ES-I3 (cell line): ENCODE measurements at regions not wholly inside any gene's neighbourhood (a gene's known extent, or its start where the extent isn't known, plus 50 kb on each side); places are given as distances from the start of the nearest gene placed in this dataset.
A peak's percentile ranks its signal among the peaks of the same experiment; 100 is the strongest.
"Not testable (repeated sequence)": the region's sequence is repeated elsewhere in the genome, so short reads cannot be mapped to it uniquely, and the experiment has no call there.

Experiments
- H3K36me3 ChIP-seq: 2 replicates; pipeline ENCODE4 v1.6.1; 2013; ENCODE audit warnings: mild to moderate bottlenecking, low read length, control low read depth, moderate library complexity; ENCODE audit not compliant: insufficient read depth
- H3K4me1 ChIP-seq: 2 replicates; pipeline ENCODE4 v1.6.1; 2013; ENCODE audit warnings: mild to moderate bottlenecking, control low read depth, low read length; ENCODE audit not compliant: insufficient read depth
- H3K9ac ChIP-seq: 2 replicates; pipeline ENCODE4 v1.6.1; 2013; ENCODE audit warnings: low read depth, mild to moderate bottlenecking, low read length, moderate library complexity
- H3K9me3 ChIP-seq: 2 replicates; pipeline ENCODE4 v1.6.1; 2013; ENCODE audit warnings: mild to moderate bottlenecking, low read length, moderate library complexity; ENCODE audit not compliant: control insufficient read depth, insufficient read depth

GRCh38 chr7:140257278-140257677 is 80.5 kb upstream of the KDM7A start:
- not testable (repeated sequence) for H3K9me3 ChIP-seq, H3K4me1 ChIP-seq, H3K36me3 ChIP-seq, H3K9ac ChIP-seq

DNA sequence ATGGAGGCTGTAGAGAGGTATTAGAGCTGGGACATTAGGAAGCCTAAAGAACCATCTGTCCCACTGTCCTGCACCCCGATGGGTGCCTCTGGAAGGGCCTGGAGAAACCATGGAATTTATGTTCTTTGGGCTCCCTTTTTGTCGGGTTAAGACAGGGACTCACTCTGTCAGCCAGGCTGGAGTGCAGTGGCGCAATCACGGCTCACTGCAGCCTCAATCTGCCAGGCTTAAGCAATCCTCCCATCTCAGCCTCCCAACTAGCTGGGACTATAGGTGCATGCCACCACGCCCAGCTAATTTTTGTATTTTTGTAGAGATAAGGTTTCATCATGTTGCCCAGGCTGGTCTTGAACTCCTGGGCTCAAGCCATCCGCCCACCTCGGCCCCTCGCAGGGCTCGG is 78.2 kb upstream of the KDM7A start:
- not testable (repeated sequence) for H3K4me1 ChIP-seq, H3K36me3 ChIP-seq, H3K9ac ChIP-seq, H3K9me3 ChIP-seq

DNA sequence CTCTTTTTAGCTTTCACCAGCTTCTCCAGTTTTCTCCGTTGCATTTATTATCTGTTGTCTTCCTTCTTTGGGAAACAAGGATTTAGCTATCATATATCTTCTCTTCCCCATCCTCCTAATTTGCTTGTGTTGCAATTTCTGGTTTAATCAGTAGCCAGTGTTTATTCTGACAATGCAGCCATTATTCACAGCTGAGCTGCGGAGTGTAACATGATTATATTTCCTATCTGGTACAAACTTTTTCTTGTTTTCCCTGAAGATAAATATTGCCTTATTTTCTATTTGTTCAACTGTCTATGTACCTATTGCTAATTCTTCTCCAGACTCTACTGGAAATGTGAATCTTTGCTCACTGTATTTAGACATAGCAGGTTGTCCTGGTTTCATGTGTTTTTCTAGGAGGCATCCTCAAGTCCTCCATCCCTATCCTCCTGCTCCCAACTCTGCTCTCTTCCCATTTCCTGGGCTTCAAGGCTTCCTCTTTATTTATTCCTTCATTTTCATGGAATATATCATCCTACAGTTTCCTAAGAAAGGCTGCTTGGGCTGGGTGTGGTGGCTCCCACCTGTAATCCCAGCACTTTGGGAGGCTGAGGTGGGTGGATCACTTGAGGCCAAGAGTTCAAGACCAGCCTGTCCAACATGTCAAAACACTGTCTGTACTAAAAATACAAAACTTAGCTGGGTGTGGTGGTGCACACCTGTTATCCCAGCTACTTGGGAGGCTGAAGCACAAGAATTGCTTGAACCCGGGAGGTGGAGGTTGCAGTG is 72.4 kb upstream of the KDM7A start:
- no peaks in the 10 kb centered on the region; the same call in 1 of the 2 replicates for H3K4me1 ChIP-seq
- no peak overlapping the region for H3K9ac ChIP-seq
- H3K36me3 ChIP-seq: no peaks in the 10 kb centered on the region
- no peaks in the 10 kb centered on the region for H3K9me3 ChIP-seq

GRCh38 chr7:140247559-140247958 is 70.8 kb upstream of the KDM7A start:
- Histone ChIP-seq H3K4me1 (no peaks in the 10 kb centered on the region), H3K9ac (no peak overlapping the region), H3K36me3 (no peaks in the 10 kb centered on the region), H3K9me3 (no peaks in the 10 kb centered on the region)

GRCh38 chr7:140245611-140246105 is 68.9 kb upstream of the KDM7A start:
- Histone ChIP-seq H3K9me3 (no peaks in the 10 kb centered on the region), H3K4me1 (no peaks in the 10 kb centered on the region; the same call in 1 of the 2 replicates)

GRCh38 chr7:140242057-140243031 is 65.6 kb upstream of the KDM7A start:
- H3K9me3 ChIP-seq: no peaks in the 10 kb centered on the region
- no peaks in the 10 kb centered on the region; the same call in 1 of the 2 replicates for H3K4me1 ChIP-seq
- H3K36me3 ChIP-seq: no peaks in the 10 kb centered on the region
- no peak overlapping the region for H3K9ac ChIP-seq

More at GRCh38 chr7:140245611-140246105, 68.9 kb upstream of the KDM7A start:
- H3K9ac ChIP-seq: no peak overlapping the region
- H3K36me3 ChIP-seq: no peaks in the 10 kb centered on the region

GRCh38 chr7:140239653-140239935 is 62.8 kb upstream of the KDM7A start:
- Histone ChIP-seq H3K9ac (no peak overlapping the region), H3K4me1 (no peaks in the 10 kb centered on the region; the same call in 1 of the 2 replicates), H3K9me3 (no peaks in the 10 kb centered on the region), H3K36me3 (no peaks in the 10 kb centered on the region)

- Histone ChIP-seq H3K4me1 (no peaks in the 10 kb centered on the region; the same call in 1 of the 2 replicates), H3K9me3 (no peaks in the 10 kb centered on the region), H3K9ac (no peak overlapping the region)
These were observed 62.2 kb upstream of the KDM7A start for GRCh38 chr7:140238778-140239652.

DNA sequence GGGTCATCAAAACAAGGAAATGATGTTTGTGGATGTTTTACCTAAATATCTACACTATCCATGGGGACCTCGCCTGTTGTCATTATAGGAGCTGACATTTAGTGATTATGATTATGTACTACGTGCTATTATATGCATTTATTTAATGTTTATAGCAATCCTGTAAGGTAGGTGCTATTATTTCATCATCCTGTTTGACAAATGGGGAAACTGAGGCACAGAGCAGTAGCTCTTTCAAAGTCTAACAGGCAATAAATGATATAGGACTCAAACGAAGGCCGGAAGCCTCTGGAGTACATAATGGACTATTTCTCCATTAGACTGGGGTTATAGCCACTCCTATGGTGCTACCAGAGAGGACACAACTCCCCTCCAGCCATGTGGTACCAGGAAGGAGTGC is 60.6 kb upstream of the KDM7A start:
- Histone ChIP-seq H3K9ac (no peak overlapping the region), H3K4me1 (no peaks in the 10 kb centered on the region; the same call in 1 of the 2 replicates), H3K36me3 (no peaks in the 10 kb centered on the region), H3K9me3 (no peaks in the 10 kb centered on the region)

More at GRCh38 chr7:140238778-140239652, 62.2 kb upstream of the KDM7A start:
- no peaks in the 10 kb centered on the region for H3K36me3 ChIP-seq

DNA sequence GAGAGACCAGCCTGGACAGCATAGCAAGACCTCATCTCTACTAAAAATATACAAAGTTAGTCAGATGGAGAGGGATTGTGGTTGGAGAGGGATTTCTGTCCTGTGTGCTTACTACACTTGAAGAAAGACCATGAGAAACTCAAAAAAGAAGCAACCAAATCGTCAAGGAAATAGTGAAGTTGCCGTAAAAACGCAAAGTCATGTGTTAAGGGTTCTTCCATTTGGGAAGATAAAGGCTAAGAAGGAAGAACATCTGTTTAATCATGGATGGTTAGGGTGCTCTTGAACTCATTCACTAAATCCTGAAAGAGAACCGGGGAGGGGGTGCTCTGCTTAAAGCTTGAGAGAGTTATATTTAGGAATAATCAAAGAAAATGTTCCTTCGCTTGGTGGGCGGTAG is 59.8 kb upstream of the KDM7A start:
- Histone ChIP-seq H3K4me1 (no peaks in the 10 kb centered on the region), H3K9ac (no peak overlapping the region), H3K9me3 (no peaks in the 10 kb centered on the region), H3K36me3 (no peaks in the 10 kb centered on the region)

DNA sequence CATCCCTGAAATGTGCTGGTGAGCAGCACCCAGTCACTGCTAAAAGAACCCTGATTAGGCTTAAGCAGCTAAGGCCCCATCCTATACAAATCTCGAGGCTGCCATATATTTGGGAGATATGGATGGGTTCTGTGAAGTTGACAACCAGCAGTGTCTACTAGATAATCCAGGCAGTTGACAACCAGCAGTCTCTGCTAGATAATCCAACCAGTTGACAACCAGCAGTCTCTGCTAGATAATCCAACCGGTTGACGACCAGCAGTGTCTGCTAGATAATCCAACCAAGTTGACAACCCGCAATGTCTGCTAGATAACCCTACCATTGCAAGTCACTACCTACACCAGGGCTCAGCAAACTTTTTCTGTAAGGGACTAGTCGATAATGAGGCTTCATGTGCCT is 58.3 kb upstream of the KDM7A start:
- H3K9ac ChIP-seq: no peak overlapping the region
- no peaks in the 10 kb centered on the region for H3K4me1 ChIP-seq
- H3K36me3 ChIP-seq: no peaks in the 10 kb centered on the region
- H3K9me3 ChIP-seq: no peaks in the 10 kb centered on the region

DNA sequence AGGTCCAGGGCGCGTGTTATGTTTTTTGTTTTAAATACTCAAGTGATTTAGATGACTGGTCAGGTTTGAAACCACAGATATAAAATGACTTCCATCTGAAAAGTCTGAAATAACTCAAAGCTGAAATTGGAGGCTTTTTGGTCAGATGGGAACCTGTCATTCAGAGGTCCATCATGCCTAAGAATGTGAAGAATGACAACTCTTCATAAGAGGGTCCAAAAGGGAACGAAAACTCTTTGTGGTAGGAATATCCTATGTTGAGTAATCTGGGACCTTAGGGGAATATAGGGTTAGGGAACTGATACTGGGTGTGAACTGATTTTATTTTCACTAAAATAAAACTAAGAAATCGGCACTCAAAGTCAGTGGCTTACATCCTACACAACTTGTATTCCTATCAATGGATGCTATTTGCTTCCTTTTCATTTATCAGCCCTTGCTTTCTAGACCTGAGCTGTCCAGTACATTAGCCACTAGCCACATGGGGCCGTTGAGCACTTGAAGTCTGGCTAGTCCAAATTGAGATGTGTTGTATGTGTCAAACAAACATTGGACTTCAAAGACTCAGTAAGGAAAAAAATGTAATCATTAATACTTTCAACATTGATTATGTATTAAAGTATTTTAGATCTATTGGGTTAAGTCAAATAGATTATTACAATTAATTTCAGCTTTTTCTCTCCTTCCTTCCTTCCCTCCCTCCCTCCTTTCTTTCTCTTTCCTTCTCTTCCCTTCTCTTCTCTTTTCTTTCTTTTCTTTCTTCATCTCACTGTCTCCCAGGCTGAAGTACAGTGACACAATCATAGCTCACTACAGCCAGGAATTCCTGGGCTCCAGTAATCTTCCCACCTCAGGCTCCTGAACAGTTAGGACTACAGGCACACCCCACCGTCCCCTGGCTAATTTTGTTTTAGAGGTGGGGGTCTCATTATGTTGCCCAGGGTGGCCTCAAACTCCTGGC is 56.5 kb upstream of the KDM7A start:
- Histone ChIP-seq H3K9ac (no peak overlapping the region), H3K4me1 (no peaks in the 10 kb centered on the region), H3K9me3 (no peaks in the 10 kb centered on the region), H3K36me3 (no peaks in the 10 kb centered on the region)

- Histone ChIP-seq H3K9me3 (no peaks in the 10 kb centered on the region), H3K4me1 (no peaks in the 10 kb centered on the region), H3K9ac (peak overlapping the region; percentile 55), H3K36me3 (no peaks in the 10 kb centered on the region)
These were observed 55.1 kb upstream of the KDM7A start for GRCh38 chr7:140231771-140232491.
